Fibroblast of the aortic adventitia (primary cell): ENCODE measurements at regions not wholly inside any gene's neighbourhood (a gene's known extent, or its start where the extent isn't known, plus 50 kb on each side); places are given as distances from the start of the nearest gene placed in this dataset.
"Not testable (repeated sequence)": the region's sequence is repeated elsewhere in the genome, so short reads cannot be mapped to it uniquely, and the experiment has no call there.

Experiments used
- DNase-seq: peaks from one replicate; pipeline ENCODE4 v3.0.0-alpha.2; 2010; ENCODE audit warnings: low read depth
- H3K4me3 ChIP-seq: 2 replicates; pipeline ENCODE4 v1.5.1; 2011; ENCODE audit warnings: low read depth, mild to moderate bottlenecking, control low read depth, low read length, moderate library complexity
- CTCF ChIP-seq: IDR thresholded peaks from 2 replicates; pipeline ENCODE4 v1.5.1; 2011; ENCODE audit warnings: mild to moderate bottlenecking, low read length, control low read depth, inconsistent platforms; ENCODE audit not compliant: insufficient read depth

DNA sequence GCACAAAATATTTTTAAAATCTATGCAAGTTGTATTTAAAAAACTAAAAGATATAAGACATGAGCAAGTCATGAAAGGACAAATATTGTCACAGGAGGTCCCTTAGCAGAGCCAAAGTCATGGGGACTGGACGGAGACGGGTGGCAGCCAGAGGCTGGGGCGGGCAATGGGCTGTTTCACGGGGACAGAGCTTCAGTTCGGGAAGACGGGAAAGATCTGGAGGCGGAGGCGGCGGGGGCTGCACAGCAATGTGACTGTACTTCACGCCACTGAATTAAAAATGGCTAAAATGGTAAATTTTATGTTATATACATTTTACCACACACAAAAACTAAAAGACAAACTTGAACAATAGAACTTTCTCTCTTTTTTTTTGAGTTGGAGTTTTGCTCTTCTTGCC, 60.0 kb upstream of the METRNL start:
- TF ChIP-seq CTCF, result no peak
- no peak for DNase-seq
- no peak overlapping the region for H3K4me3 ChIP-seq

DNA sequence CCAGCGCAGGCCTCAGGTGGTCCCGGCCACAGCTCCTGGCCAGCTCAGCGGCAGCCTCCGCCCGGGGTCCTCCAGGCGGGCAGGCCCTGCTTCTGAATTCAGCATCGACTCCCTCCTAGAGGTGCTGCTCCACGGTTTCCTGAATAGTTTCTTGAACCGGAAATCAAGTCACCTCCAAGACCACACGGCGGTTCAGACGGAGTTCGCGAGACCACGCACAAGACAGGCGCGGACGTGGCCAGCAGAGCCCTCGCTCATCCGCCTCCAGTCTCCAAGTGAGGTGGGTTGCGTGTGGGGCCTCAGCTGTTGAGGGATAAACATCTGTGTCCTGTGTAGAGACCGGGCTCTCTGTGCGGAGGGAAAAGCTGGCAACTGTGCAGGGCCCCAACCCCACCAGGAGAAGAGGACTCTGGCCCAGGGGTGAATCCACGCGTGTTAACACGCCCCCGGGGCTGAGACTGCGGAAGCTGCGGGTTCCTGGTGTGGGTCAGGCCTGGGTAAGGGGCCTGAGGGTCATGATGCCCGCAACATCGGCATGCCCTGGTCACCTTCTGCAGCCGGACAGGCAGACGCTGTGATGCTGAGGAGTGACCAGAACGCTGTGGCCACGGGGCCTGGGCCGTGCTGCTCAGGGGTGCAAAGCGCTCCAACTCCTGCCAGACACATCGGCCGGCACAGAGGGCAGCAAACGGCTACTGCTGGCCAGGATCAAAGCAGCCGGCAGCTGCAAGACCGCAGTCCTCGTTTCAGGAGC, 55.0 kb upstream of the METRNL start:
- H3K4me3 ChIP-seq, result no peak overlapping the region
- TF ChIP-seq CTCF, result no peak

DNA sequence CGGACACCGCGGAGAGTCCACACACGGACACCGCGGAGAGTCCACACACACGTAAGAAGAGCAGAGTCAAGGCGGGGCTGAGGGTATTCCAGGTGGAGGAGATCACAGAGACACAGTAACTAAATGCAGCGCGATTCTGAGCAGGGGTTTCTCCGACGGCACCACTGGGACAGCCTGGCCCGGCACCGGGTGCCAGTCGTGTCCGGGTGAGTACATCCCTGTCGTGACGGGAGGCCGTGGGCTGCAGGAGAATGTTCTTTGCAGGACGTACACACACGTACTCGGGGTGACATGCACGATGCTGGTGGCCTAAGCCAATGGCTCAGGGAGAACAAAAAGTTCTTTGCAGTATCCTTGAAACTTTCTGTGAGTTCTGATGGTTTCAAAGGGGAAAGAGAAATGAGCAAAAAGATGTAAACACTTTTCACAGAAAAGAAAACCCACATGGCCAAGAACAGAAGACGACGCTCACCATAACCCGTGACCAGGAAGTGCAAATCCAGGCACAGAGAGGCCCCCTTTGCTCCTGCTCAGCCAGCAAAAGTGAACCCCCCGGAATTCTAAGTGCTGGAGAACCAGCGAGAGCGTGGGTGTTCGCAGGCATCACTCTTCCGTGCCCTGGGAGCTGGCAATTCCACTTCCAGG, 53.7 kb upstream of the METRNL start:
- no peak for TF ChIP-seq CTCF
- DNase-seq, result no peak
- H3K4me3 ChIP-seq, result no peak overlapping the region

More for the DNA sequence above, 55.0 kb upstream of the METRNL start:
- no peak for DNase-seq

- H3K4me3 ChIP-seq, result no peak overlapping the region
- TF ChIP-seq CTCF, result no peak
- DNase-seq, result no peak
Observed at GRCh38 chr17:83026311-83026811, 53.0 kb upstream of the METRNL start.

- DNase-seq, H3K4me3 ChIP-seq: not testable (repeated sequence)
Observed at GRCh38 chr17:83026921-83027320, 52.5 kb upstream of the METRNL start.

DNA sequence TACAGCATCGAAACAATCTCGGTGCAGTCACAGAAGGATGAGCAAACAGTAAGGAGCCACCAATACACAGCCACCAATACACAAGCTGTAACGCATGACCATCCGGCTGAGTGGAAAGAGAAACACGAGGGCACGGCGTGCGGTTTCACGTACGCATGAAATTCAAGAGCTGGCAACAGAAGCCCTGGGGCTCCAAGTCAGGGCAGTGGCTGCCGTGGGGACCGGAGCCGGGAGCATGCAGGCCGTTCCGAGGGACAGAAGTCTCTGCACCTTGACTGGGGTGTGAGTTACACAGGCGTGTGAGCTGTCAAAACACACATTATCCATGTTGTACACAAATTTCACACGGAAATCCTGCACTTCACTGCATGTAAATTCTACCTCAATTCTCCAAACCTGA, 50.6 kb upstream of the METRNL start:
- DNase-seq, result no peak
- H3K4me3 ChIP-seq, result no peak overlapping the region
- TF ChIP-seq CTCF, result no peak

DNA sequence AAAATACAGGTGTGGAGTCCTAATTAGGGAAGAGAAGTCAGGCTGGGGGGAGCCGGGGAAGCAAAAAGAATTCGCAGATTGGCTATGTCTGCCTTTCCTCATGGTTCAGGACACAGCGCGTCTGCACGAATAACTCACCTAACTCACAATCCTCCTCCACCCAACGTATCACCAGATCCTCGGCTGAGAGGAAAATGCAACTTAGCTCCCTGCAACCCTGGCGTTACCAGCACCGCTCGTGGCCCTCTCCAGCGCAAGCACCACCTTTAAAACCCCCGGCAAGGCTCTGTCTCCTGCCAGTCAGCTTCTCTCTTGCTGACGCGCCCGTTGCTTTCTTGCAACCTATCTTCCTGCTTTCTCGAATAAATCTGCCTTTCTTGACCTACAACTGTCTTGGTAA, 49.8 kb upstream of the METRNL start:
- DNase-seq, result no peak
- no peak overlapping the region for H3K4me3 ChIP-seq
- TF ChIP-seq CTCF, result no peak
